K562 (cell line): ENCODE measurements at regions not wholly inside any gene's neighbourhood (a gene's known extent, or its start where the extent isn't known, plus 50 kb on each side); places are given as distances from the start of the nearest gene placed in this dataset.

Experiments
- ATAC-seq: fragments of 200-7000 bp; cut with Tn5 transposase; 3 replicates; pipeline ENCODE4 v1.9.1; 2020; ENCODE audit warnings: moderate library complexity
- BruUV-seq: library from RNA; stranded (reverse); fragments of 400-500 nt; replicated peaks from 2 replicates; lab custom pipeline; 2021; lab: Mats Ljungman, UMichigan
- CTCF ChIA-PET: fragments of 300-600 bp; formaldehyde crosslinking; extraction: SDS; loops from one replicate; lab custom pipeline; 2021; ENCODE audit warnings: low intra/inter-chr PET ratio; lab: Yijun Ruan, JAX
- POLR2A ChIA-PET: fragments of 300-600, 350-650 bp; sonication (Branson Sonifier 250); formaldehyde crosslinking; extraction: SDS; loops from one replicate; lab custom pipeline; 2021; ENCODE audit warnings: antibody characterized with exemption, inconsistent platforms; lab: Yijun Ruan, JAX
- DNase-seq, 4 experiments: peaks; one replicate each; pipeline versions ENCODE4 v3.0.0 to v3.0.0-alpha.2; 2011 to 2018; ENCODE audit warnings: low spot score in 3 of 4, mixed read lengths in 3 of 4; ENCODE audit errors: extremely low read depth in 1 of 4
- FAIRE-seq: peaks from 2 replicates; lab custom pipeline; 2011; peaks lifted over from hg19 to GRCh38; lab: Jason Lieb, UNC
- H2AFZ ChIP-seq: 2 replicates; pipeline ENCODE4 v1.6.0; 2011; ENCODE audit warnings: low read depth, low read length, control low read depth, inconsistent platforms
- H3K27ac ChIP-seq: fragments of 200-600 bp; 3 replicates; pipeline ENCODE4 v1.8.0; 2011; ENCODE audit warnings: low read depth, mild to moderate bottlenecking, control low read depth, inconsistent platforms, low read length, moderate library complexity, mixed read lengths; ENCODE audit errors: extremely low read depth
- H3K27me3 ChIP-seq, 2 experiments: fragments of 300-600 bp in 1 of 2; 2 replicates in 1 of 2; 3 replicates in 1 of 2; pipeline versions ENCODE4 v1.6.0 to v1.8.0; 2011; ENCODE audit warnings: inconsistent platforms in 2 of 2, low read length in 2 of 2, mild to moderate bottlenecking in 1 of 2, mixed read lengths in 1 of 2, moderate library complexity in 1 of 2; ENCODE audit not compliant: control insufficient read depth in 2 of 2, insufficient read depth in 2 of 2
- H3K36me3 ChIP-seq: fragments of 300-600 bp; 3 replicates; pipeline ENCODE4 v1.8.0; 2011; ENCODE audit warnings: mild to moderate bottlenecking, low read length, inconsistent platforms; ENCODE audit not compliant: control insufficient read depth, insufficient read depth
- H3K4me1 ChIP-seq, 2 experiments: fragments of 200-600 bp in 1 of 2; replicated peaks in 1 of 2; 2 replicates in 1 of 2; 3 replicates in 1 of 2; pipeline versions ENCODE4 v1.5.1 to v1.8.0; 2011; ENCODE audit warnings: inconsistent platforms in 2 of 2, low read length in 2 of 2, mild to moderate bottlenecking in 1 of 2, mixed read lengths in 1 of 2, moderate library complexity in 1 of 2; ENCODE audit not compliant: control insufficient read depth in 2 of 2, insufficient read depth in 2 of 2
- H3K4me2 ChIP-seq: 2 replicates; pipeline ENCODE4 v1.6.1; 2011; ENCODE audit warnings: low read length, control low read depth, inconsistent platforms, mixed read lengths; ENCODE audit not compliant: insufficient read depth
- H3K4me3 ChIP-seq: fragments of 200-600 bp; sonication (generic), shearing (Covaris generic); 2 replicates; pipeline ENCODE4 v1.5.1; 2016; ENCODE audit warnings: control low read depth, inconsistent platforms
- H3K79me2 ChIP-seq: fragments of 200-600 bp; 3 replicates; pipeline ENCODE4 v1.8.0; 2011; ENCODE audit warnings: low read length, inconsistent platforms; ENCODE audit not compliant: control insufficient read depth, insufficient read depth
- H3K9ac ChIP-seq, 2 experiments: 2 replicates each; pipeline versions ENCODE4 v1.6.0 to v1.6.1; 2011; ENCODE audit warnings: low read depth in 2 of 2, low read length in 2 of 2, control low read depth in 1 of 2, inconsistent platforms in 1 of 2, mild to moderate bottlenecking in 1 of 2, mixed read lengths in 1 of 2; ENCODE audit not compliant: insufficient read depth in 1 of 2
- H3K9me1 ChIP-seq: one replicate; pipeline ENCODE4 v1.6.0; 2011; ENCODE audit warnings: inconsistent platforms, mild to moderate bottlenecking, low read length, moderate library complexity; ENCODE audit not compliant: control insufficient read depth, insufficient read depth
- H3K9me3 ChIP-seq: replicated peaks from 2 replicates; pipeline ENCODE4 v1.5.1; 2011; ENCODE audit warnings: low read depth, low read length, inconsistent platforms; ENCODE audit not compliant: control insufficient read depth, insufficient read depth
- H4K20me1 ChIP-seq: replicated peaks from 2 replicates; pipeline ENCODE4 v1.6.1; 2011; ENCODE audit warnings: low read length, inconsistent platforms, mixed read lengths; ENCODE audit not compliant: control insufficient read depth, insufficient read depth
- HINFP ChIP-seq: fragments of 450-650 bp; conservative IDR thresholded peaks from 2 replicates; pipeline ENCODE4 v1.6.1; 2016; ENCODE audit warnings: missing genetic modification characterization, low read depth, mild to moderate bottlenecking, control low read depth, missing compliant biosample characterization
- PHF21A ChIP-seq: fragments of 450-650 bp; IDR thresholded peaks from 2 replicates; pipeline ENCODE4 v1.6.1; 2017; ENCODE audit warnings: low read depth, borderline replicate concordance
- RHOXF2B ChIP-seq: fragments of 250-450 bp; sonication (Bioruptor Pico); conservative IDR thresholded peaks from 2 replicates; pipeline ENCODE4 v1.5.1; 2021
- SIX5 ChIP-seq, 2 experiments: IDR thresholded peaks; 2 replicates each; pipeline ENCODE4 v1.6.1; 2011; ENCODE audit warnings: low read length in 2 of 2, borderline replicate concordance in 1 of 2, low read depth in 1 of 2, mild to moderate bottlenecking in 1 of 2, moderate library complexity in 1 of 2; ENCODE audit not compliant: insufficient read depth in 1 of 2
- TAF9B ChIP-seq: fragments of 450-650 bp; IDR thresholded peaks from 2 replicates; pipeline ENCODE4 v1.6.1; 2018; ENCODE audit warnings: mild to moderate bottlenecking; ENCODE audit not compliant: partially characterized antibody
- ZNF146 ChIP-seq: IDR thresholded peaks from one replicate; pipeline ENCODE4 v1.6.1; 2018; ENCODE audit warnings: missing compliant biosample characterization; ENCODE audit not compliant: unreplicated experiment
- ZNF23 ChIP-seq: fragments of 250-450 bp; sonication (Bioruptor Pico); IDR thresholded peaks from 2 replicates; pipeline ENCODE4 v1.4.0; 2020; ENCODE audit warnings: mild to moderate bottlenecking
- ZNF639 ChIP-seq, 2 experiments: fragments of 200-800 bp in 1 of 2; sonication (Bioruptor generic) in 1 of 2; sonication (generic) in 1 of 2; formaldehyde crosslinking in 1 of 2; IDR thresholded peaks in 1 of 2; conservative IDR thresholded peaks in 1 of 2; 2 replicates each; pipeline versions ENCODE4 v1.5.0 to v1.6.1; 2016 to 2020; ENCODE audit warnings: missing compliant biosample characterization in 1 of 2, missing genetic modification characterization in 1 of 2, missing genetic modification reagents in 1 of 2
- ZNF778 ChIP-seq: fragments of 450-650 bp; formaldehyde crosslinking; IDR thresholded peaks from 2 replicates; pipeline ENCODE4 v1.4.0; 2020; ENCODE audit warnings: mild to moderate bottlenecking, moderate library complexity
- WGBS: fragments of 100-300 bp; shearing (Covaris generic); methylation state at CpG from one replicate; pipeline ENCODE4 v1.1.6; 2016; ENCODE audit warnings: low coverage, mixed read lengths; ENCODE audit not compliant: insufficient coverage; ENCODE audit errors: missing lambda C conversion rate; 5-methylcytosine and 5-hydroxymethylcytosine counted together
- in situ Hi-C: fragments of 300-500 bp; cut with MboI; formaldehyde crosslinking; loops from 4 replicates; pipeline ENCODE4 v1.15.0; 2018; ENCODE audit warnings: inconsistent platforms, mixed read lengths
- intact Hi-C: fragments of 100-400 bp; cut with micrococcal nuclease; formaldehyde crosslinking; loops from 2 replicates; pipeline ENCODE4 v1.14.2; 2022
- TF ChIP-seq, protein P1 (sequence below), 2 experiments: fragments of 450-650 bp in 1 of 2; IDR thresholded peaks; 2 replicates each; pipeline ENCODE4 v1.6.1; 2011 to 2017; ENCODE audit warnings: low read depth in 2 of 2, antibody characterized with exemption in 1 of 2, borderline replicate concordance in 1 of 2, low read length in 1 of 2, mild to moderate bottlenecking in 1 of 2, mixed read lengths in 1 of 2; ENCODE audit not compliant: control insufficient read depth in 1 of 2
- TF ChIP-seq, protein P2 (sequence below), 3 experiments: IDR thresholded peaks in 2 of 3; conservative IDR thresholded peaks in 1 of 3; 2 replicates each; pipeline ENCODE4 v1.5.1; 2011 to 2012; ENCODE audit warnings: low read length in 3 of 3, mild to moderate bottlenecking in 3 of 3, control low read depth in 2 of 3, improper control_type of control experiment in 1 of 3, inconsistent platforms in 1 of 3, low read depth in 1 of 3, mixed read lengths in 1 of 3, moderate library complexity in 1 of 3; ENCODE audit not compliant: insufficient read depth in 2 of 3

DNA sequence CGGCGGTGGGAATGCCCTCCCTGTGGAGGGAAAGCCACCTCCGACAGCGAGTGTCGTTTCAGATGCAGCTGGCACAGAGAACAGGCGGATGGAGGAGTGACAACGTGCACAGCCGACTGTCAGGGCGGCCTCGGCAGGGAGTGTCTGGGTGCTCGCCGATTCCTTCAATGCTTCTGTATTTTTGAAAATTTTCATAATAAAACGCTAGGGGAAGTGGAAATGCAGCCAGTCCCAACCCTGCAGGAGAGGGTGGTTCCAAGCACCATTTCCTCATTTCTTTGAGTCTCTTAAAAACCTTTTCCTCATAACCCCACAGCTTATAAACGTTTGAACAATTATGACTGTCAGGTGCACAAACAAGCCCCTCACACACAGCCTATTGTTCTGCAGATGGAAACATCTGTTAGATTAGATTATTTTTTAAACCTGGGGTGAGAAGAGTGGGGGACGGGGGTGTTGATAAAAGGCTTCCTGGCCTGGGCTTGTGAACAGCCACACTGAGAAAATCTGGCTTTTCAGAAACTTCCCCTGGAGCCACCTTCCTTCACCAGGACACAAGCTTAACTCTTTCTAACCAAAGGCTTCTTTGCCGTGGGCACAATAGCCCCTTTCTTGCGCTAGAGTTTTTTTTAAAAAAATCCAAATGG, 228.9 kb downstream of the ANKRD60 start (continued):
- no peak for TF ChIP-seq HINFP (tag)
- TF ChIP-seq ZNF146 (CRISPR knock-in tag), result no peak
- TF ChIP-seq PHF21A, result no peak
- no peak for TF ChIP-seq RHOXF2B (CRISPR knock-in tag)
- no peak for TF ChIP-seq ZNF639 (CRISPR knock-in tag; conservative IDR thresholded peaks at IDR 0.05 in 1 of 2, IDR thresholded peaks at IDR 0.05 in 1 of 2)

- 1% methylated on average over 9 of the region's 9 CpGs for WGBS
- no peaks in the 10 kb centered on the region for H3K9me3 ChIP-seq
- no peaks in the 10 kb centered on the region for H3K4me1 ChIP-seq
- ATAC-seq (no peak), FAIRE-seq (no peak), DNase-seq (no peak)
- no peak overlapping the region for H3K4me3 ChIP-seq
- no peak overlapping the region for H2AFZ ChIP-seq
- POLR2A ChIA-PET, result interaction anchor here (0.7 kb wide), 1 partner anchor 11 kb away, joined by 4 read pairs; no protein-coding TSS in a partner anchor
- no peak overlapping the region for H3K9ac ChIP-seq
- H3K79me2 ChIP-seq, result no peaks in the 10 kb centered on the region
- peaks cover 5 to 33% of the 10 kb centered on the region in 2 experiments; a peak in 4 of 5 replicates for H3K27me3 ChIP-seq
- H3K36me3 ChIP-seq, result no peaks in the 10 kb centered on the region
- no TSS peak for BruUV-seq
- no peaks in the 10 kb centered on the region for H4K20me1 ChIP-seq
- no peaks in the 10 kb centered on the region for H3K9me1 ChIP-seq
- intact Hi-C loops (no loop called here), in situ Hi-C loops (no loop called here)
- H3K4me2 ChIP-seq, result no peak overlapping the region
- H3K27ac ChIP-seq, result no peak overlapping the region
- CTCF ChIA-PET, result no interaction called here
- no peak for TF ChIP-seq ZNF23 (CRISPR knock-in tag)
- TF ChIP-seq, protein P1, sequence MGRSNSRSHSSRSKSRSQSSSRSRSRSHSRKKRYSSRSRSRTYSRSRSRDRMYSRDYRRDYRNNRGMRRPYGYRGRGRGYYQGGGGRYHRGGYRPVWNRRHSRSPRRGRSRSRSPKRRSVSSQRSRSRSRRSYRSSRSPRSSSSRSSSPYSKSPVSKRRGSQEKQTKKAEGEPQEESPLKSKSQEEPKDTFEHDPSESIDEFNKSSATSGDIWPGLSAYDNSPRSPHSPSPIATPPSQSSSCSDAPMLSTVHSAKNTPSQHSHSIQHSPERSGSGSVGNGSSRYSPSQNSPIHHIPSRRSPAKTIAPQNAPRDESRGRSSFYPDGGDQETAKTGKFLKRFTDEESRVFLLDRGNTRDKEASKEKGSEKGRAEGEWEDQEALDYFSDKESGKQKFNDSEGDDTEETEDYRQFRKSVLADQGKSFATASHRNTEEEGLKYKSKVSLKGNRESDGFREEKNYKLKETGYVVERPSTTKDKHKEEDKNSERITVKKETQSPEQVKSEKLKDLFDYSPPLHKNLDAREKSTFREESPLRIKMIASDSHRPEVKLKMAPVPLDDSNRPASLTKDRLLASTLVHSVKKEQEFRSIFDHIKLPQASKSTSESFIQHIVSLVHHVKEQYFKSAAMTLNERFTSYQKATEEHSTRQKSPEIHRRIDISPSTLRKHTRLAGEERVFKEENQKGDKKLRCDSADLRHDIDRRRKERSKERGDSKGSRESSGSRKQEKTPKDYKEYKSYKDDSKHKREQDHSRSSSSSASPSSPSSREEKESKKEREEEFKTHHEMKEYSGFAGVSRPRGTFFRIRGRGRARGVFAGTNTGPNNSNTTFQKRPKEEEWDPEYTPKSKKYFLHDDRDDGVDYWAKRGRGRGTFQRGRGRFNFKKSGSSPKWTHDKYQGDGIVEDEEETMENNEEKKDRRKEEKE (IDR thresholded peaks at IDR 0.05; ENCODE audit: borderline replicate concordance in 1 of 2, control insufficient read depth in 1 of 2, low read depth in 2 of 2, low read length in 1 of 2), result no peak
- no peak for TF ChIP-seq SIX5 (IDR thresholded peaks at IDR 0.05; ENCODE audit: borderline replicate concordance in 1 of 2, insufficient read depth in 1 of 2, low read depth in 1 of 2, low read length in 2 of 2)
- TF ChIP-seq ZNF778 (CRISPR knock-in tag), result no peak
- TF ChIP-seq TAF9B, result no peak
- TF ChIP-seq, protein P2, sequence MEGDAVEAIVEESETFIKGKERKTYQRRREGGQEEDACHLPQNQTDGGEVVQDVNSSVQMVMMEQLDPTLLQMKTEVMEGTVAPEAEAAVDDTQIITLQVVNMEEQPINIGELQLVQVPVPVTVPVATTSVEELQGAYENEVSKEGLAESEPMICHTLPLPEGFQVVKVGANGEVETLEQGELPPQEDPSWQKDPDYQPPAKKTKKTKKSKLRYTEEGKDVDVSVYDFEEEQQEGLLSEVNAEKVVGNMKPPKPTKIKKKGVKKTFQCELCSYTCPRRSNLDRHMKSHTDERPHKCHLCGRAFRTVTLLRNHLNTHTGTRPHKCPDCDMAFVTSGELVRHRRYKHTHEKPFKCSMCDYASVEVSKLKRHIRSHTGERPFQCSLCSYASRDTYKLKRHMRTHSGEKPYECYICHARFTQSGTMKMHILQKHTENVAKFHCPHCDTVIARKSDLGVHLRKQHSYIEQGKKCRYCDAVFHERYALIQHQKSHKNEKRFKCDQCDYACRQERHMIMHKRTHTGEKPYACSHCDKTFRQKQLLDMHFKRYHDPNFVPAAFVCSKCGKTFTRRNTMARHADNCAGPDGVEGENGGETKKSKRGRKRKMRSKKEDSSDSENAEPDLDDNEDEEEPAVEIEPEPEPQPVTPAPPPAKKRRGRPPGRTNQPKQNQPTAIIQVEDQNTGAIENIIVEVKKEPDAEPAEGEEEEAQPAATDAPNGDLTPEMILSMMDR (IDR thresholded peaks at IDR 0.05 in 2 of 3, conservative IDR thresholded peaks at IDR 0.05 in 1 of 3; ENCODE audit: insufficient read depth in 2 of 3, low read depth in 1 of 3, low read length in 3 of 3), result no peak
Observed at GRCh38 chr20:57998981-57999464, 229.4 kb downstream of the ANKRD60 start.
